Right lobe of liver (tissue), 6 donors: ENCODE measurements at regions not wholly inside any gene's neighbourhood (a gene's known extent, or its start where the extent isn't known, plus 50 kb on each side); places are given as distances from the start of the nearest gene placed in this dataset.

ENCODE experiments used
- ATAC-seq, 4 donors: fragments of 200-7000 bp; cut with Tn5 transposase; one replicate each; pipeline ENCODE4 v1.9.1; 2020; ENCODE audit warnings: mild to moderate bottlenecking in 4 of 4, moderate library complexity in 4 of 4
- DNase-seq, 3 donors: peaks; one replicate each; pipeline ENCODE4 v3.0.0-alpha.2; 2020
- H3K27ac ChIP-seq, 3 donors: fragments of 200-600 bp; one replicate each; pipeline ENCODE4 v1.8.0; 2022
- H3K27me3 ChIP-seq, 2 donors: fragments of 200-600 bp; one replicate each; pipeline ENCODE4 v1.8.0; 2022
- H3K36me3 ChIP-seq, 4 donors: fragments of 200-600 bp; sonication (generic) in 1 of 4; one replicate each; pipeline versions ENCODE4 v1.5.1 to v1.8.0; 2017 to 2022; ENCODE audit warnings: control low read depth in 1 of 4
- H3K4me1 ChIP-seq, 4 donors: fragments of 200-600 bp; sonication (generic) in 1 of 4; one replicate each; pipeline versions ENCODE4 v1.5.1 to v1.8.0; 2017 to 2022; ENCODE audit warnings: control low read depth in 1 of 4
- H3K4me3 ChIP-seq, 3 donors: fragments of 200-600 bp; one replicate each; pipeline ENCODE4 v1.8.0; 2022
- H3K9me3 ChIP-seq, 4 donors: fragments of 200-600 bp; sonication (generic) in 1 of 4; one replicate each; pipeline versions ENCODE4 v1.5.1 to v1.8.0; 2017 to 2022; ENCODE audit warnings: control low read depth in 1 of 4
- POLR2A ChIP-seq: fragments of 450-650 bp; IDR thresholded peaks from one replicate; pipeline ENCODE4 v1.6.1; 2017; ENCODE audit warnings: antibody characterized with exemption, mild to moderate bottlenecking
- WGBS: methylation state at CpG from one replicate; pipeline ENCODE4 v1.1.6; 2018; ENCODE audit warnings: low coverage, low lambda C conversion rate; ENCODE audit not compliant: insufficient coverage; ENCODE audit errors: missing lambda C conversion rate; 5-methylcytosine and 5-hydroxymethylcytosine counted together
- intact Hi-C, 2 donors: fragments of 100-400 bp; cut with DNase I; formaldehyde crosslinking; loops; one replicate each; pipeline versions ENCODE4 v1.11.2 to v1.14.1; 2022
- TF ChIP-seq, protein P1 (sequence below), 4 donors: fragments of 200-600 bp in 3 of 4; fragments of 450-650 bp in 1 of 4; IDR thresholded peaks; one replicate each; pipeline versions ENCODE4 v1.5.1 to v1.8.0; 2016 to 2022; ENCODE audit warnings: antibody characterized with exemption in 4 of 4, mild to moderate bottlenecking in 2 of 4
- donor health status: DM: no; HTN: yes; CAD: no.
- donor health status: DM: no; HTN: no; CAD: no.
- donor health status: DM: no; HTN: no; CAD: no.
- donor health status: DM: no; HTN: yes; CAD: no.
- donor health status: DM: no; HTN: yes; CAD: no.

DNA sequence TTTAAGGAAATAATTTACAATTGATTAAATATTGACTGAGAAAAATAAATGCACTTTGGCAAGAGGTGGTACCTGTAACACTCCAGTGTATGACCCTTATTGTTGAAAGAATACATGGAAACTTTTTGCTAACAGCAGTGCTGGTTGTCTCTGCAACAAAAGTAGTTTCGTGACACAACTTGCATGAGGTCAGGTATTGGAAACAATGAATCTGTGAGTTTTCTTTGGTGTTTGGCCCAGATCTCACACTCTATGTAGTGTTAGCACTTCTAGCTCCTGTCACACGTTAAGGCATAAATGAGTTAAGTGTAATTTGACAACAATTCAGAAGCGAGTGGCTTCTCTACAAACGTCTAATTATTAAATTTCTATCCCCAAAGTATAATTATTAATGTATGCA, 137.7 kb upstream of the MDFIC start:
- no peak for DNase-seq
- Histone ChIP-seq H3K4me1 (no peaks in the 10 kb centered on the region), H3K27ac (no peak overlapping the region), H3K4me3 (no peak overlapping the region), H3K27me3 (no peaks in the 10 kb centered on the region), H3K9me3 (no peaks in the 10 kb centered on the region), H3K36me3 (no peaks in the 10 kb centered on the region)
- TF ChIP-seq POLR2A = no peak
- TF ChIP-seq, protein P1, sequence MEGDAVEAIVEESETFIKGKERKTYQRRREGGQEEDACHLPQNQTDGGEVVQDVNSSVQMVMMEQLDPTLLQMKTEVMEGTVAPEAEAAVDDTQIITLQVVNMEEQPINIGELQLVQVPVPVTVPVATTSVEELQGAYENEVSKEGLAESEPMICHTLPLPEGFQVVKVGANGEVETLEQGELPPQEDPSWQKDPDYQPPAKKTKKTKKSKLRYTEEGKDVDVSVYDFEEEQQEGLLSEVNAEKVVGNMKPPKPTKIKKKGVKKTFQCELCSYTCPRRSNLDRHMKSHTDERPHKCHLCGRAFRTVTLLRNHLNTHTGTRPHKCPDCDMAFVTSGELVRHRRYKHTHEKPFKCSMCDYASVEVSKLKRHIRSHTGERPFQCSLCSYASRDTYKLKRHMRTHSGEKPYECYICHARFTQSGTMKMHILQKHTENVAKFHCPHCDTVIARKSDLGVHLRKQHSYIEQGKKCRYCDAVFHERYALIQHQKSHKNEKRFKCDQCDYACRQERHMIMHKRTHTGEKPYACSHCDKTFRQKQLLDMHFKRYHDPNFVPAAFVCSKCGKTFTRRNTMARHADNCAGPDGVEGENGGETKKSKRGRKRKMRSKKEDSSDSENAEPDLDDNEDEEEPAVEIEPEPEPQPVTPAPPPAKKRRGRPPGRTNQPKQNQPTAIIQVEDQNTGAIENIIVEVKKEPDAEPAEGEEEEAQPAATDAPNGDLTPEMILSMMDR (IDR thresholded peaks at IDR 0.05) = no peak
- intact Hi-C loops = no loop called here
- WGBS = 45% methylated on average over 4 of the region's 4 CpGs
- no peak for ATAC-seq

DNA sequence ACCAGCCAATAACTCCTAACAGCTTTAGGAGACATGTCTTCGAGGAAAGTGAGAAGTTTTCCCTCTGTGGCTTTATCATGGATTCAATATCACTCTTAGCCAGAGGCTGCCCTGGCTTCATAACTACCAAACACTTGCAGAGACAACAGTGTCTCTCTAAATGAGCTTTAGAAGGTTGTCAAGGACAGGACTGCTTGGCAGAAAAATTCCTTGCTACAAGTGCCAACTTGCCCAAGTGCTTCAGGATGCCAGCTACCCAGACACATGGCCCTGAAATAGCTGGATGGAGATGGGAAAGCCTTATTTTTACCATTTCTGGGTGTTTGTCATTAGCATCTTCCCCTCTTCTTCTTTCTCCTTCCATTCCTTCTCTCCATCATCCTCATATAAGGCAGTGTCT, 137.1 kb upstream of the MDFIC start:
- no peak overlapping the region for H3K27ac ChIP-seq
- DNase-seq (no peak), ATAC-seq (no peak)
- no peak for TF ChIP-seq POLR2A
- TF ChIP-seq, protein P1 (IDR thresholded peaks at IDR 0.05) = no peak
- H3K4me3 ChIP-seq = no peak overlapping the region
- WGBS = 27% methylated on average over 1 of the region's 1 CpG
- H3K4me1 ChIP-seq = no peaks in the 10 kb centered on the region
- H3K36me3 ChIP-seq = no peaks in the 10 kb centered on the region
- no peaks in the 10 kb centered on the region for H3K27me3 ChIP-seq
- H3K9me3 ChIP-seq = no peaks in the 10 kb centered on the region
- intact Hi-C loops = no loop called here

DNA sequence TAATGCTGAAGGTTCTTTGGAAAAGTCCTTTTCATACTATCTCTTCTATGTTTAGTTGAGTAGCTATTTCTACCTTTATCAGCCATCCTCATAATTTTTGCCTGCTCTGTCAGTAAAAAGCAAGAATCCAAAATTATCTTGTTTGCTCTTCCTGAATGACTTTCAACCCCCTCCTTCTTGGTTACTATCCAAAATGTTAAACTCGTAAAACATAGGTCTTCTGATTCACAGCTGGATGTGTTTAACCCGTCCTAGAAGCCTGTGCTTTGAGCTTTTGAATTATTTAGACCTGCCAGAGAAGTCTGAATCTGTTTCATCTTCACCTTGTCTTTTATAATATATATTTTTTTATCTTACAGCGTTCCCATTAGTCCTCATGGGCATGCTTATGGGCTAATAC, 136.4 kb upstream of the MDFIC start:
- TF ChIP-seq, protein P1 (IDR thresholded peaks at IDR 0.05) = no peak
- no peak for TF ChIP-seq POLR2A
- WGBS = 27% methylated on average over 3 of the region's 3 CpGs
- ATAC-seq = no peak

DNA sequence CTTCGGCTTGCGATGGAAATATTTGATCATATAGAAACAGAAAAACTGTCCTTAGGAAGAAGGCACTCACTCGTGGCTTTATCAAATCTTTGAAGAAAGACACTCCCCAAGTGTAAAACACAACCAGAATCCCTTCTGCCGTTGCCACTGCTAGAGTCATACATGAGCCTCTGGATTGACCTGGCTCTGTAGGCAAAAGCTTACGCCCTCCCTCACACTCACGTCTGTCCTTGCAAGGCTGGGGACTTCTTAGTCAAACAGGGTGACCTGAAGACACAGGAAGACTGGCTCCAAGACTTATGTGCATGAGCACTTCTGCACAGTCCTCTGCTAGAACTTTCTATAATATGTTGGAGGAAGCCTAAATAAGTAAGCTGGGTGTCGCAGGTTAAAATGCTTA, 135.4 kb upstream of the MDFIC start:
- DNase-seq (no peak), ATAC-seq (no peak)
- no peak overlapping the region for H3K4me3 ChIP-seq
- H3K36me3 ChIP-seq = no peaks in the 10 kb centered on the region
- H3K4me1 ChIP-seq = no peaks in the 10 kb centered on the region
- no peaks in the 10 kb centered on the region for H3K9me3 ChIP-seq
- H3K27ac ChIP-seq = no peak overlapping the region
- intact Hi-C loops = no loop called here
- no peaks in the 10 kb centered on the region for H3K27me3 ChIP-seq
- TF ChIP-seq, protein P1 (IDR thresholded peaks at IDR 0.05) = no peak
- TF ChIP-seq POLR2A = no peak
- 52% methylated on average over 7 of the region's 7 CpGs for WGBS

More for the DNA sequence above, 136.4 kb upstream of the MDFIC start:
- no peaks in the 10 kb centered on the region for H3K9me3 ChIP-seq
- no peak overlapping the region for H3K27ac ChIP-seq
- H3K36me3 ChIP-seq = no peaks in the 10 kb centered on the region
- H3K4me1 ChIP-seq = no peaks in the 10 kb centered on the region
- DNase-seq = no peak
- no peaks in the 10 kb centered on the region for H3K27me3 ChIP-seq
- intact Hi-C loops = no loop called here
- H3K4me3 ChIP-seq = no peak overlapping the region

DNA sequence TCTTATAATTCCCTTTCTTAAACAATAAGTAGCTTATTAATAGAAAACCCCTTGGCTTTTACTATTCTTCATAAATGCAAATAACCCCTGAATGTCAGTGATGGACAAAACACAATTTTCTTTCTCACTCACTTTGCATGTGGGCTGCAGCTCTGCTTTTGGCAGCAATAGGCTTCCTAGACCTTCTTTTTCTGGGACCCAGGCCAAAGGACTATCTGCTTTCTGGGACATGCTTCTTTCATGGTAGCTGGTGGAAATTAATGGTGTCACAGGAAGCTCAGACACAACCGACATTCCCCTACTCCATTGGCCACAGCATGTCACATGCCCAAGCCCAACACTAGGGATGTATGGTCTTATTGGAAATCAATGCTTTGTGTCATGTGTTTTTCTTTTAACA, 134.3 kb upstream of the MDFIC start:
- no peak for TF ChIP-seq POLR2A
- TF ChIP-seq, protein P1 (IDR thresholded peaks at IDR 0.05) = no peak
- Histone ChIP-seq H3K27ac (no peak overlapping the region), H3K36me3 (no peaks in the 10 kb centered on the region), H3K9me3 (no peaks in the 10 kb centered on the region), H3K4me1 (no peaks in the 10 kb centered on the region), H3K4me3 (no peak overlapping the region), H3K27me3 (no peaks in the 10 kb centered on the region)
- ATAC-seq = no peak
- intact Hi-C loops = no loop called here
- DNase-seq = no peak
- WGBS = 63% methylated on average over 1 of the region's 1 CpG
